K562 (cell line): ENCODE measurements at regions not wholly inside any gene's neighbourhood (a gene's known extent, or its start where the extent isn't known, plus 50 kb on each side); places are given as distances from the start of the nearest gene placed in this dataset.

ENCODE experiments used
- BCLAF1 ChIP-seq, 2 experiments: fragments of 450-650 bp in 1 of 2; IDR thresholded peaks; 2 replicates each; pipeline ENCODE4 v1.6.1; 2011 to 2017; ENCODE audit warnings: low read depth in 2 of 2, antibody characterized with exemption in 1 of 2, borderline replicate concordance in 1 of 2, low read length in 1 of 2, mild to moderate bottlenecking in 1 of 2, mixed read lengths in 1 of 2; ENCODE audit not compliant: control insufficient read depth in 1 of 2
- BCOR ChIP-seq: fragments of 450-650 bp; IDR thresholded peaks from 2 replicates; pipeline ENCODE4 v1.6.1; 2016
- CHD1 ChIP-seq: fragments of 200-600 bp; sonication (generic); IDR thresholded peaks from one replicate; pipeline ENCODE4 v1.6.1; 2012; ENCODE audit warnings: mild to moderate bottlenecking, moderate library complexity, low read length, inconsistent platforms
- CXXC5 ChIP-seq: fragments of 250-450 bp; sonication (Bioruptor Pico); IDR thresholded peaks from 2 replicates; pipeline ENCODE4 v1.8.0; 2022; ENCODE audit warnings: inconsistent platforms, mild to moderate bottlenecking, moderate library complexity
- GATA2 ChIP-seq: sonication (generic); formaldehyde crosslinking; IDR thresholded peaks from 2 replicates; pipeline ENCODE4 v1.4.0; 2020; ENCODE audit warnings: mild to moderate bottlenecking, missing genetic modification reagents
- HLTF ChIP-seq: fragments of 450-650 bp; IDR thresholded peaks from 2 replicates; pipeline ENCODE4 v1.6.1; 2016
- MEF2D ChIP-seq: conservative IDR thresholded peaks from 2 replicates; pipeline ENCODE4 v1.6.1; 2016; ENCODE audit warnings: low read depth, missing genetic modification characterization, missing compliant biosample characterization
- NBN ChIP-seq: fragments of 450-650 bp; IDR thresholded peaks from 2 replicates; pipeline ENCODE4 v1.6.1; 2016; ENCODE audit warnings: low read depth, mild to moderate bottlenecking
- NCOR1 ChIP-seq: fragments of 450-650 bp; IDR thresholded peaks from 2 replicates; pipeline ENCODE4 v1.6.1; 2016; ENCODE audit warnings: mild to moderate bottlenecking, moderate library complexity
- NELFE ChIP-seq: IDR thresholded peaks from 2 replicates; pipeline ENCODE4 v1.6.1; 2011; ENCODE audit warnings: mild to moderate bottlenecking; ENCODE audit not compliant: insufficient read depth, insufficient read length
- NFIC ChIP-seq: fragments of 450-650 bp; IDR thresholded peaks from 2 replicates; pipeline ENCODE4 v1.6.1; 2017; ENCODE audit warnings: mild to moderate bottlenecking, inconsistent platforms
- SAFB2 ChIP-seq: fragments of 200-400 bp; formaldehyde crosslinking; IDR thresholded peaks from 2 replicates; pipeline ENCODE4 v1.6.1; 2018; ENCODE audit warnings: borderline replicate concordance, low read length, low read depth, moderate library complexity; ENCODE audit not compliant: severe bottlenecking
- SFPQ ChIP-seq: fragments of 200-400 bp; formaldehyde crosslinking; IDR thresholded peaks from 2 replicates; pipeline ENCODE4 v1.6.1; 2017; ENCODE audit warnings: mild to moderate bottlenecking, low read depth, low read length, moderate library complexity
- ZNF197 ChIP-seq: fragments of 200-800 bp; sonication (Bioruptor generic); IDR thresholded peaks from 2 replicates; pipeline ENCODE4 v1.6.1; 2016; ENCODE audit warnings: low read depth, missing genetic modification characterization, missing compliant biosample characterization
- ZNF217 ChIP-seq: sonication (generic); formaldehyde crosslinking; IDR thresholded peaks from 2 replicates; pipeline ENCODE4 v1.8.0; 2022; ENCODE audit warnings: mild to moderate bottlenecking, missing genetic modification reagents
- ZNF24 ChIP-seq: fragments of 450-650 bp; IDR thresholded peaks from 2 replicates; pipeline ENCODE4 v1.6.1; 2016
- ZNF280B ChIP-seq: fragments of 250-450 bp; sonication (Bioruptor Pico); IDR thresholded peaks from 2 replicates; pipeline ENCODE4 v1.5.1; 2021; ENCODE audit warnings: mild to moderate bottlenecking
- ZNF436 ChIP-seq: fragments of 250-450, 450-650 bp; sonication (Bioruptor Pico); formaldehyde crosslinking; IDR thresholded peaks from 2 replicates; pipeline ENCODE4 v1.7.0; 2020; ENCODE audit warnings: mild to moderate bottlenecking
- TF ChIP-seq, protein P1 (sequence below), 3 experiments: fragments of 200-800 bp in 1 of 3; sonication (Bioruptor generic) in 1 of 3; sonication (generic) in 1 of 3; formaldehyde crosslinking in 1 of 3; IDR thresholded peaks; 2 replicates each; pipeline versions ENCODE4 v1.6.1 to v1.8.0; 2016 to 2022; ENCODE audit warnings: mild to moderate bottlenecking in 2 of 3, missing compliant biosample characterization in 2 of 3, missing genetic modification characterization in 2 of 3, missing genetic modification reagents in 1 of 3
- TF ChIP-seq, protein P2 (sequence below): sonication (generic); formaldehyde crosslinking; IDR thresholded peaks from 2 replicates; pipeline ENCODE4 v1.8.0; 2022; ENCODE audit warnings: mild to moderate bottlenecking, missing genetic modification reagents, borderline replicate concordance

DNA sequence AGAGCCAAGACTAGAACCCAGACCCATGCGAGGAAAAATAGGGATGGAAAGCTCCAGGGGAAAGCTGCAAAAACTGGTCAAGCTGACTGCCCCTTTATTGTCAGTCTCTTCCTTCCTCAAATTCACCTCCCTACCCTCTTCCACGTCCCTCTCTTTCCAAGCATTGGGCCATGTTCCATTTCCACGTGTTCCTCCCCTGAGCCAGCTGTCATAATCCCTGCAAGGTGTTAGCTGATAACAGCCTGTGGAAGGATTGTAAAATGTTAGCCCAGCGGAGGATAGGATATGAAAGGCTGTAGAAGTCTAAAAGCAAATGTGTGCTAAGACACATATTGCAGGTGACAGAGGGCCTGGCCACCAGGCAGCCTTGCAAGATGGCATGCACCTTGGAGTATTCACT, 88.0 kb upstream of the MAX start (continued):
- TF ChIP-seq, protein P1, sequence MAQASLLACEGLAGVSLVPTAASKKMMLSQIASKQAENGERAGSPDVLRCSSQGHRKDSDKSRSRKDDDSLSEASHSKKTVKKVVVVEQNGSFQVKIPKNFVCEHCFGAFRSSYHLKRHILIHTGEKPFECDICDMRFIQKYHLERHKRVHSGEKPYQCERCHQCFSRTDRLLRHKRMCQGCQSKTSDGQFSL (CRISPR knock-in tag; IDR thresholded peaks at IDR 0.05), result no peak
- TF ChIP-seq, protein P1 (tag; IDR thresholded peaks at IDR 0.05), result no peak
- TF ChIP-seq, protein P2, sequence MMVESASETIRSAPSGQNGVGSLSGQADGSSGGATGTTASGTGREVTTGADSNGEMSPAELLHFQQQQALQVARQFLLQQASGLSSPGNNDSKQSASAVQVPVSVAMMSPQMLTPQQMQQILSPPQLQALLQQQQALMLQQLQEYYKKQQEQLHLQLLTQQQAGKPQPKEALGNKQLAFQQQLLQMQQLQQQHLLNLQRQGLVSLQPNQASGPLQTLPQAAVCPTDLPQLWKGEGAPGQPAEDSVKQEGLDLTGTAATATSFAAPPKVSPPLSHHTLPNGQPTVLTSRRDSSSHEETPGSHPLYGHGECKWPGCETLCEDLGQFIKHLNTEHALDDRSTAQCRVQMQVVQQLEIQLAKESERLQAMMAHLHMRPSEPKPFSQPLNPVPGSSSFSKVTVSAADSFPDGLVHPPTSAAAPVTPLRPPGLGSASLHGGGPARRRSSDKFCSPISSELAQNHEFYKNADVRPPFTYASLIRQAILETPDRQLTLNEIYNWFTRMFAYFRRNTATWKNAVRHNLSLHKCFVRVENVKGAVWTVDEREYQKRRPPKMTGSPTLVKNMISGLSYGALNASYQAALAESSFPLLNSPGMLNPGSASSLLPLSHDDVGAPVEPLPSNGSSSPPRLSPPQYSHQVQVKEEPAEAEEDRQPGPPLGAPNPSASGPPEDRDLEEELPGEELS (CRISPR knock-in tag), result no peak
- no peak; the same call in 1 of the 2 replicates for TF ChIP-seq BCOR
- peak; percentile 57; the same call in 1 of the 2 replicates for TF ChIP-seq GATA2 (CRISPR knock-in tag)
- TF ChIP-seq ZNF24, result no peak
- TF ChIP-seq BCLAF1 (IDR thresholded peaks at IDR 0.05; ENCODE audit: borderline replicate concordance in 1 of 2, control insufficient read depth in 1 of 2, low read depth in 2 of 2, low read length in 1 of 2), result no peak
- TF ChIP-seq CXXC5 (CRISPR knock-in tag), result 0 out of 2 replicates have a peak, but pooled peaks have one; percentile 33
- no peak for TF ChIP-seq ZNF217 (CRISPR knock-in tag)
- no peak for TF ChIP-seq CHD1
- TF ChIP-seq ZNF280B (CRISPR knock-in tag), result no peak
- no peak for TF ChIP-seq SAFB2
- 0 out of 2 replicates have a peak, but pooled peaks have one; percentile 27 for TF ChIP-seq NBN
- TF ChIP-seq SFPQ, result no peak
- no peak for TF ChIP-seq ZNF436 (CRISPR knock-in tag)
- TF ChIP-seq HLTF, result no peak
- TF ChIP-seq NELFE, result no peak
- peak; percentile 66 for TF ChIP-seq NCOR1
- TF ChIP-seq ZNF197 (CRISPR knock-in tag), result no peak
- no peak for TF ChIP-seq NFIC
- no peak for TF ChIP-seq MEF2D (tag)
